ENCODE measurements at regions not wholly inside any gene's neighbourhood (a gene's known extent, or its start where the extent isn't known, plus 50 kb on each side); places are given as distances from the start of the nearest gene placed in this dataset.

GRCh38 chr7:50221433-50221832 is 83.1 kb upstream of the IKZF1 start:
- TF ChIP-seq CTCF (IDR thresholded peaks at IDR 0.05; ENCODE audit: low read length) (no peak), EZH2 (IDR thresholded peaks at IDR 0.05; ENCODE audit: borderline replicate concordance, low read length) (no peak)
